Trophoblast cell (in vitro differentiated cells and primary cell): ENCODE measurements at regions not wholly inside any gene's neighbourhood (a gene's known extent, or its start where the extent isn't known, plus 50 kb on each side); places are given as distances from the start of the nearest gene placed in this dataset.
"Not testable (repeated sequence)": the region's sequence is repeated elsewhere in the genome, so short reads cannot be mapped to it uniquely, and the experiment has no call there.

Experiments used
- DNase-seq, 2 donors: peaks; one replicate each; pipeline ENCODE4 v3.0.0-alpha.2; 2016
- H2AFZ ChIP-seq: 2 replicates; pipeline ENCODE4 v1.6.1; 2013; ENCODE audit warnings: low read length, moderate library complexity, mild to moderate bottlenecking; ENCODE audit not compliant: insufficient read depth, poor library complexity
- H2AK5ac ChIP-seq: 2 replicates; pipeline ENCODE4 v1.6.1; 2013; ENCODE audit warnings: mild to moderate bottlenecking, low read length
- H2BK120ac ChIP-seq: 2 replicates; pipeline ENCODE4 v1.6.1; 2013; ENCODE audit warnings: low read length, mild to moderate bottlenecking, moderate library complexity; ENCODE audit not compliant: insufficient read depth, poor library complexity
- H2BK12ac ChIP-seq: 2 replicates; pipeline ENCODE4 v1.6.1; 2013; ENCODE audit warnings: mild to moderate bottlenecking, low read length, moderate library complexity
- H2BK5ac ChIP-seq: 2 replicates; pipeline ENCODE4 v1.6.1; 2013; ENCODE audit warnings: low read length, low read depth, moderate library complexity, mild to moderate bottlenecking; ENCODE audit not compliant: poor library complexity
- H3K14ac ChIP-seq: 2 replicates; pipeline ENCODE4 v1.6.1; 2013; ENCODE audit warnings: mild to moderate bottlenecking, low read length
- H3K18ac ChIP-seq: 2 replicates; pipeline ENCODE4 v1.6.1; 2013; ENCODE audit warnings: mild to moderate bottlenecking, low read length
- H3K23ac ChIP-seq: 2 replicates; pipeline ENCODE4 v1.6.1; 2013; ENCODE audit warnings: low read length
- H3K27ac ChIP-seq: 2 replicates; pipeline ENCODE4 v1.5.1; 2013; ENCODE audit warnings: low read depth, mild to moderate bottlenecking, inconsistent platforms, low read length, moderate library complexity
- H3K27me3 ChIP-seq: 2 replicates; pipeline ENCODE4 v1.6.1; 2013; ENCODE audit warnings: inconsistent platforms, mild to moderate bottlenecking, low read length, moderate library complexity; ENCODE audit not compliant: insufficient read depth
- H3K36me3 ChIP-seq, 2 experiments: 1 replicate in 1 of 2; 2 replicates in 1 of 2; pipeline ENCODE4 v1.6.1; 2013; ENCODE audit warnings: low read length in 2 of 2, mild to moderate bottlenecking in 2 of 2, moderate library complexity in 1 of 2; ENCODE audit not compliant: insufficient read depth in 2 of 2, control insufficient read depth in 1 of 2
- H3K4ac ChIP-seq: 2 replicates; pipeline ENCODE4 v1.6.1; 2013; ENCODE audit warnings: low read depth, mild to moderate bottlenecking, low read length, moderate library complexity
- H3K4me1 ChIP-seq, 2 experiments: 1 replicate in 1 of 2; 2 replicates in 1 of 2; pipeline ENCODE4 v1.6.1; 2013; ENCODE audit warnings: low read length in 2 of 2, mild to moderate bottlenecking in 2 of 2, moderate library complexity in 1 of 2; ENCODE audit not compliant: insufficient read depth in 2 of 2, control insufficient read depth in 1 of 2
- H3K4me2 ChIP-seq: 2 replicates; pipeline ENCODE4 v1.6.1; 2013; ENCODE audit warnings: inconsistent platforms, mild to moderate bottlenecking, low read length, moderate library complexity
- H3K4me3 ChIP-seq: 2 replicates; pipeline ENCODE4 v1.5.1; 2013; ENCODE audit warnings: mild to moderate bottlenecking, low read depth, low read length, inconsistent platforms
- H3K79me1 ChIP-seq: one replicate; pipeline ENCODE4 v1.6.1; 2013; ENCODE audit warnings: low read length
- H3K79me2 ChIP-seq: 2 replicates; pipeline ENCODE4 v1.6.1; 2013; ENCODE audit warnings: low read length, mild to moderate bottlenecking; ENCODE audit not compliant: control insufficient read depth, insufficient read depth, poor library complexity
- H3K9ac ChIP-seq: 2 replicates; pipeline ENCODE4 v1.6.1; 2013; ENCODE audit warnings: mild to moderate bottlenecking, low read length
- H3K9me3 ChIP-seq: 2 replicates; pipeline ENCODE4 v1.6.1; 2013; ENCODE audit warnings: low read depth, mild to moderate bottlenecking, control low read depth, inconsistent platforms, low read length; ENCODE audit not compliant: insufficient read depth
- H4K12ac ChIP-seq: 2 replicates; pipeline ENCODE4 v1.6.1; 2013; ENCODE audit warnings: low read depth, mild to moderate bottlenecking, low read length, moderate library complexity
- H4K8ac ChIP-seq: 2 replicates; pipeline ENCODE4 v1.6.1; 2013; ENCODE audit warnings: low read depth, mild to moderate bottlenecking, low read length, moderate library complexity
- H4K91ac ChIP-seq: one replicate; pipeline ENCODE4 v1.6.1; 2013; ENCODE audit warnings: low read depth, mild to moderate bottlenecking, low read length, moderate library complexity
- WGBS: extraction: QIAGEN DNeasy Blood & Tissue Kit; methylation state at CpG from one replicate; pipeline ENCODE4 v1.1.7; 2013; ENCODE audit warnings: missing lambda C conversion rate; ENCODE audit not compliant: insufficient read length, insufficient coverage; ENCODE audit errors: extremely low coverage; 5-methylcytosine and 5-hydroxymethylcytosine counted together

GRCh38 chr10:131363416-131363815 lies 51.9 kb upstream of the TCERG1L start:
- Histone ChIP-seq H3K79me1 (no peaks in the 10 kb centered on the region), H2BK120ac (no peak overlapping the region), H3K4me1 (no peaks in the 10 kb centered on the region), H4K12ac (no peak overlapping the region), H3K14ac (no peak overlapping the region), H3K18ac (no peak overlapping the region), H2AK5ac (no peak overlapping the region), H3K9me3 (peaks cover 15% of the 10 kb centered on the region), H3K23ac (no peak overlapping the region), H2AFZ (no peak overlapping the region), H3K79me2 (no peaks in the 10 kb centered on the region), H3K27ac (no peak overlapping the region), H3K9ac (no peak overlapping the region), H3K4me3 (no peak overlapping the region), H3K4me2 (no peak overlapping the region), H2BK5ac (no peak overlapping the region), H4K91ac (no peak overlapping the region), H4K8ac (no peak overlapping the region), H2BK12ac (no peak overlapping the region), H3K4ac (no peak overlapping the region), H3K36me3 (no peaks in the 10 kb centered on the region), H3K27me3 (no peaks in the 10 kb centered on the region)
- WGBS: no CpG with 5 or more reads among the region's 2 CpGs
- no peak for DNase-seq

- H3K4me3 ChIP-seq: no peak overlapping the region
- H4K8ac ChIP-seq: no peak overlapping the region
- H2BK120ac ChIP-seq: no peak overlapping the region
- peaks cover 7% of the 10 kb centered on the region for H3K9me3 ChIP-seq
- no peak overlapping the region for H3K23ac ChIP-seq
- H3K14ac ChIP-seq: no peak overlapping the region
- WGBS: no CpG with 5 or more reads among the region's 8 CpGs
- no peak overlapping the region for H3K27ac ChIP-seq
- H2BK12ac ChIP-seq: no peak overlapping the region
- no peak overlapping the region for H3K4me2 ChIP-seq
- H4K91ac ChIP-seq: no peak overlapping the region
- no peak overlapping the region for H2BK5ac ChIP-seq
- no peaks in the 10 kb centered on the region for H3K79me1 ChIP-seq
- H3K4ac ChIP-seq: no peak overlapping the region
- H3K79me2 ChIP-seq: no peaks in the 10 kb centered on the region
- H3K9ac ChIP-seq: no peak overlapping the region
- H2AK5ac ChIP-seq: no peak overlapping the region
- no peak for DNase-seq
- H3K4me1 ChIP-seq: no peaks in the 10 kb centered on the region
- H3K18ac ChIP-seq: no peak overlapping the region
- no peaks in the 10 kb centered on the region for H3K36me3 ChIP-seq
- H2AFZ ChIP-seq: no peak overlapping the region
- H3K27me3 ChIP-seq: no peaks in the 10 kb centered on the region
- H4K12ac ChIP-seq: no peak overlapping the region
Observed at GRCh38 chr10:131371571-131371970, 60.0 kb upstream of the TCERG1L start.

- H3K9ac ChIP-seq: no peak overlapping the region
- no peaks in the 10 kb centered on the region for H3K27me3 ChIP-seq
- no peak overlapping the region for H3K27ac ChIP-seq
- no peak overlapping the region for H3K4ac ChIP-seq
- H3K23ac ChIP-seq: no peak overlapping the region
- no peak overlapping the region for H2AFZ ChIP-seq
- DNase-seq: no peak
- no CpG with 5 or more reads among the region's 13 CpGs for WGBS
- no peak overlapping the region for H2BK120ac ChIP-seq
- no peak overlapping the region for H2BK5ac ChIP-seq
- no peak overlapping the region for H2BK12ac ChIP-seq
- H3K79me2 ChIP-seq: no peaks in the 10 kb centered on the region
- H3K4me2 ChIP-seq: no peak overlapping the region
- no peaks in the 10 kb centered on the region for H3K4me1 ChIP-seq
- peaks cover 6% of the 10 kb centered on the region for H3K9me3 ChIP-seq
- H3K4me3 ChIP-seq: no peak overlapping the region
- no peaks in the 10 kb centered on the region for H3K36me3 ChIP-seq
- no peaks in the 10 kb centered on the region for H3K79me1 ChIP-seq
- H3K14ac ChIP-seq: no peak overlapping the region
- H3K18ac ChIP-seq: no peak overlapping the region
- H4K12ac ChIP-seq: no peak overlapping the region
- H4K91ac ChIP-seq: no peak overlapping the region
- H4K8ac ChIP-seq: no peak overlapping the region
- no peak overlapping the region for H2AK5ac ChIP-seq
Observed at GRCh38 chr10:131381576-131381975, 70.1 kb upstream of the TCERG1L start.

- H4K12ac ChIP-seq, H3K36me3 ChIP-seq, H4K91ac ChIP-seq, H2BK120ac ChIP-seq, H3K4me2 ChIP-seq, H3K27ac ChIP-seq, H3K4me3 ChIP-seq, H2BK12ac ChIP-seq, H2BK5ac ChIP-seq, H3K23ac ChIP-seq, H3K9ac ChIP-seq, H3K18ac ChIP-seq, H3K79me2 ChIP-seq, H3K27me3 ChIP-seq, H2AFZ ChIP-seq, H3K79me1 ChIP-seq, H2AK5ac ChIP-seq, H4K8ac ChIP-seq, H3K4me1 ChIP-seq, DNase-seq, H3K14ac ChIP-seq, H3K9me3 ChIP-seq, H3K4ac ChIP-seq: not testable (repeated sequence)
- 100% methylated on average over 2 of the region's 9 CpGs for WGBS
Observed at GRCh38 chr10:131385161-131385872, 73.8 kb upstream of the TCERG1L start.
